ENCODE measurements at regions not wholly inside any gene's neighbourhood (a gene's known extent, or its start where the extent isn't known, plus 50 kb on each side); places are given as distances from the start of the nearest gene placed in this dataset.

- Mint-ChIP-seq H3K27ac (no peak overlapping the region), H3K9me3 (no peaks in the 10 kb centered on the region), H3K4me3 (no peak overlapping the region), H3K27me3 (no peaks in the 10 kb centered on the region), H3K36me3 (no peaks in the 10 kb centered on the region), H3K4me1 (ENCODE audit: low read depth in 2 of 2) (no peaks in the 10 kb centered on the region)
- DNase-seq (ENCODE audit: low spot score) (no peak), ATAC-seq (no peak)
Measured at GRCh38 chr12:24066865-24067264, 117.4 kb upstream of the SOX5 start.

DNA sequence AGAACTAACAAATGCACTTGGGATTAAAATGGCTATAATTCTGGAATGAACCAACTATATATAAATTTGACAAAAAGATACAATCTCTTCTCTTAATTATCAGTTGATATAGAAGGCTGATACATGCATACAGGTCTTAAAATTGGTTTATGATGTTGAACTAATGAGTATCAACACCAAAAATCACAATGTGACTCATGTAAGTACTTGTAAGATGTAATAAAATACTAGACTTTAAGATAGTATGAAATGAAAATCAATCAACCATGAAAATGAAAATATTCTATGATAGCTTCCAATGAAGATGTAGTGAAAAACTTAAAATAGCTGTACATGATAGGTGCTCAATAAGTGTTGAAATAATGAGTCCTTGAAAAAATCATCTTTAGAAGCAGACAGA lies 116.6 kb upstream of the SOX5 start:
- Mint-ChIP-seq H3K36me3 (no peaks in the 10 kb centered on the region), H3K27ac (no peak overlapping the region), H3K4me1 (ENCODE audit: low read depth in 2 of 2) (no peaks in the 10 kb centered on the region), H3K27me3 (no peaks in the 10 kb centered on the region), H3K9me3 (no peaks in the 10 kb centered on the region), H3K4me3 (no peak overlapping the region)
- DNase-seq (ENCODE audit: low spot score) = no peak
- ATAC-seq = no peak

DNA sequence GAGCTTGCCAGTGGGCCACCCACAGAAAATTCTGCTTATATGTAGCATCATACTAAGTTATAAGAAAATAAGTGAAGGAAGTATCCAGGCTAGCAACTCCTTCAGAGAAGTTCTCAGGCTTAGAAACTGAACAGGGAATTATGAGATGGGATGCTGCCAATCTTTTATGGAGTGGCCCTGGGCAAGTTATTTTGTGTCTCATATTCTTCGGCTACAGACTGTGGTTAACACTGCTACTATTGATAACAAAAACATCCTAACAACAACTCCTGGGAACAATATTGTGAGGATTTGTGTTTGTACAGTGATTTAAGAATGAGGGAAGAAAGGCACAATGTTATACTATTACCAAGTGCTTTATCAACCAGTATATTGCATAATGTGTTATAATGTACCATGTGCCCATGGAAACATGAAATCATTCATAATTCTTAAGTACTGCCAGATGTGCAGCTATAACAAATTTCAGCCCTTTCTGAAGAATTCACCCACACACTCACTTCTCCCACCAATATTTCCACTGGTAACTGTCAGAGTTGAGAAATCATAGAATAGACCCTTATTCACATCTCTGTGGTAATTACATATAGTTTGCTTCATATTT lies 113.3 kb upstream of the SOX5 start:
- DNase-seq (ENCODE audit: low spot score) (no peak), ATAC-seq (no peak)
- Mint-ChIP-seq H3K27ac (no peak overlapping the region), H3K4me3 (no peak overlapping the region), H3K27me3 (no peaks in the 10 kb centered on the region), H3K4me1 (ENCODE audit: low read depth in 2 of 2) (no peaks in the 10 kb centered on the region), H3K36me3 (no peaks in the 10 kb centered on the region), H3K9me3 (peaks cover 3% of the 10 kb centered on the region)

- DNase-seq (ENCODE audit: low spot score) = no peak
- H3K27me3 Mint-ChIP-seq = no peaks in the 10 kb centered on the region
- H3K36me3 Mint-ChIP-seq = no peaks in the 10 kb centered on the region
- peaks cover 3% of the 10 kb centered on the region for H3K9me3 Mint-ChIP-seq
- no peak overlapping the region for H3K27ac Mint-ChIP-seq
- no peaks in the 10 kb centered on the region for H3K4me1 Mint-ChIP-seq (ENCODE audit: low read depth in 2 of 2)
- no peak overlapping the region for H3K4me3 Mint-ChIP-seq
- ATAC-seq = no peak
Measured at GRCh38 chr12:24060089-24060488, 110.6 kb upstream of the SOX5 start.

DNA sequence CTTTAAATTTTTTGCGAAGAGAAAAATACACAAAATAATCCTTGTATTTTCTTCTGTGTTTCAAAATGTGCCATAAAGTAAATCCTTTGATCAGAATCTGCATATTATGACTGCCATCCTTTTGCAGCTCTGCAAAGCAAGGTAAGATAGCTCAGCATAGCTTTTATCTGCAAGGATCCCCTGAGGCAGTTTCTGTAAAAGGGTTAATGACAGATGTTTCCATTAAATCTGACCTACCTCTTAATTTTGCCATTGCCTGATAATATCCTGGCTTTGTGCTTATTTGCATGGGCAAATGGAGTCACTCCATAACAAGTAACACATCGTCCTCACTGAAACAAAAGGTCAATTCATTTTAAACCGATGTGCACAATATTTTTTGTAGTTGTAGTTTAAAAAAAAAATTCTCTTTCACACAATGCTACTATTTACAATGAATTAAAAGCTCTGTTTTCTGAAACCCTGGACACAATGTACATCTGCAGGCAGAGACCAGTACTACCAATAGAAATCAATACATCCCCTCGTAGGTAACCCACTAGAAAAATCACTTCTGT lies 108.5 kb upstream of the SOX5 start:
- H3K4me3 Mint-ChIP-seq = no peak overlapping the region
- H3K4me1 Mint-ChIP-seq (ENCODE audit: low read depth in 2 of 2) = no peaks in the 10 kb centered on the region
- no peaks in the 10 kb centered on the region for H3K36me3 Mint-ChIP-seq
- ATAC-seq = no peak
- H3K27ac Mint-ChIP-seq = no peak overlapping the region
- no peaks in the 10 kb centered on the region for H3K27me3 Mint-ChIP-seq
- peaks cover 7% of the 10 kb centered on the region for H3K9me3 Mint-ChIP-seq
- no peak for DNase-seq (ENCODE audit: low spot score)

- Mint-ChIP-seq H3K4me1 (ENCODE audit: low read depth in 2 of 2) (no peaks in the 10 kb centered on the region), H3K27me3 (no peaks in the 10 kb centered on the region), H3K9me3 (peaks cover 9% of the 10 kb centered on the region), H3K4me3 (no peak overlapping the region), H3K36me3 (no peaks in the 10 kb centered on the region), H3K27ac (no peak overlapping the region)
- DNase-seq (ENCODE audit: low spot score) = no peak
- ATAC-seq = no peak
Measured at GRCh38 chr12:24055747-24056146, 106.3 kb upstream of the SOX5 start.

- ATAC-seq (no peak), DNase-seq (ENCODE audit: low spot score) (no peak)
- H3K9me3 Mint-ChIP-seq = peaks cover 6% of the 10 kb centered on the region
- H3K4me1 Mint-ChIP-seq (ENCODE audit: low read depth in 2 of 2) = no peaks in the 10 kb centered on the region
- H3K36me3 Mint-ChIP-seq = no peaks in the 10 kb centered on the region
- H3K4me3 Mint-ChIP-seq = no peak overlapping the region
- H3K27ac Mint-ChIP-seq = no peak overlapping the region
- peaks cover 0 to 2% of the 10 kb centered on the region in 2 donors for H3K27me3 Mint-ChIP-seq
Measured at GRCh38 chr12:24054416-24054815, 104.9 kb upstream of the SOX5 start.

DNA sequence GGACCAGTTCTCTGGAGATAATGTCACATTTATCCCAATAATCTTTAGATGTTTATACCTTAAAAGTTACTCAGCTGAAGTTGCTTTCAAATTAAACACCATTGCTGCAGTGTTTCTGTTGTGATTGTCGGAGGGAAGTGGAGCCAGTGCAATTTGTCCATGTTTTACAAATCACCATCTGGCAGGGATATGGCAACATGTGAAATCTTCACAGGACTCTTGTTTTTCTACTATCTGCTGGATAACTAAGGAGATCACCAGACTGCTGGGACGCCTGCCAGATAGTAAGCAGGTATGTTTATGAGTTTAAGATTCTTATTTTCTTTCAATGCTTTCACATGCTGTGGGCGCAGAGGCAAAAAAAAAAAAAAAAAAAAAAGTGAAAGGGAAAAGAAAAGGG lies 100.3 kb upstream of the SOX5 start:
- Mint-ChIP-seq H3K9me3 (peaks cover 9% of the 10 kb centered on the region), H3K27me3 (peaks cover 0 to 2% of the 10 kb centered on the region in 2 donors), H3K4me3 (no peak overlapping the region), H3K4me1 (ENCODE audit: low read depth in 2 of 2) (peaks cover 2 to 5% of the 10 kb centered on the region in 2 donors), H3K27ac (no peak overlapping the region), H3K36me3 (no peaks in the 10 kb centered on the region)
- DNase-seq (ENCODE audit: low spot score) = no peak
- no peak for ATAC-seq

DNA sequence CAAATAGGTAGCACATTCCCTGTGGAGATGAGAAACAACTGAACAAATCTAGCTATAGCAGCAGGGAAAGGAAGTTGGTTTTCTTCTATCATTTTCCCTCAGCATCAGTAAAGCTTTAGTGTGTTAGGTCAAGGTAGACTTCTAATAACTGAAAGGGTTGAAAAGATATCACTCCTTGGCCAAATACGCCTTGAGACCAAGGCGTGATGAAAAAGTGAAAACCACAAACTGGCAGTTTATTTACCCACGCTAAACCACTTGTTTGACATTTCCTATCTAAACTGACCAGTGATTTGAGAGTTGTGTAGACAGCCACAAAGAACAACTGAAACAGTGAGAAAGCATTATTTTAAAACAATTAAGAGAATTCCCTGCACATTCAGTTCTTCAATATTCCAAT lies 99.6 kb upstream of the SOX5 start:
- DNase-seq (ENCODE audit: low spot score) (no peak), ATAC-seq (no peak)
- Mint-ChIP-seq H3K4me3 (no peak overlapping the region), H3K36me3 (no peaks in the 10 kb centered on the region), H3K9me3 (peaks cover 7% of the 10 kb centered on the region), H3K27ac (no peak overlapping the region), H3K4me1 (ENCODE audit: low read depth in 2 of 2) (peaks cover 2 to 5% of the 10 kb centered on the region in 2 donors), H3K27me3 (peaks cover 0 to 2% of the 10 kb centered on the region in 2 donors)

- peaks cover 7% of the 10 kb centered on the region for H3K9me3 Mint-ChIP-seq
- H3K4me1 Mint-ChIP-seq (ENCODE audit: low read depth in 2 of 2) = peaks cover 2 to 5% of the 10 kb centered on the region in 2 donors
- H3K36me3 Mint-ChIP-seq = no peaks in the 10 kb centered on the region
- no peak for DNase-seq (ENCODE audit: low spot score)
- peaks cover 0 to 2% of the 10 kb centered on the region in 2 donors for H3K27me3 Mint-ChIP-seq
- ATAC-seq = no peak
- no peak overlapping the region for H3K4me3 Mint-ChIP-seq
- no peak overlapping the region for H3K27ac Mint-ChIP-seq
Measured at GRCh38 chr12:24048446-24048845, 99.0 kb upstream of the SOX5 start.

- no peaks in the 10 kb centered on the region for H3K36me3 Mint-ChIP-seq
- peaks cover 4% of the 10 kb centered on the region for H3K9me3 Mint-ChIP-seq
- DNase-seq (ENCODE audit: low spot score) (no peak), ATAC-seq (no peak)
- H3K27me3 Mint-ChIP-seq = peaks cover 0 to 2% of the 10 kb centered on the region in 2 donors
- H3K4me3 Mint-ChIP-seq = no peak overlapping the region
- H3K27ac Mint-ChIP-seq = no peak overlapping the region
- peaks cover 2 to 5% of the 10 kb centered on the region in 2 donors for H3K4me1 Mint-ChIP-seq (ENCODE audit: low read depth in 2 of 2)
Measured at GRCh38 chr12:24047326-24047725, 97.9 kb upstream of the SOX5 start.

GRCh38 chr12:24045816-24046257 lies 96.4 kb upstream of the SOX5 start:
- Mint-ChIP-seq H3K27me3 (peaks cover 0 to 2% of the 10 kb centered on the region in 2 donors), H3K4me1 (ENCODE audit: low read depth in 2 of 2) (peaks cover 2 to 5% of the 10 kb centered on the region in 2 donors), H3K36me3 (no peaks in the 10 kb centered on the region), H3K9me3 (peaks cover 4% of the 10 kb centered on the region), H3K27ac (no peak overlapping the region), H3K4me3 (no peak overlapping the region)
- DNase-seq (ENCODE audit: low spot score) = no peak
- no peak for ATAC-seq

GRCh38 chr12:24044941-24045703 lies 95.7 kb upstream of the SOX5 start:
- Mint-ChIP-seq H3K4me1 (ENCODE audit: low read depth in 2 of 2) (peaks cover 2 to 5% of the 10 kb centered on the region in 2 donors), H3K36me3 (no peaks in the 10 kb centered on the region), H3K27me3 (peaks cover 0 to 2% of the 10 kb centered on the region in 2 donors), H3K27ac (no peak overlapping the region), H3K9me3 (peaks cover 4% of the 10 kb centered on the region), H3K4me3 (no peak overlapping the region)
- DNase-seq (ENCODE audit: low spot score) = no peak
- ATAC-seq = no peak

DNA sequence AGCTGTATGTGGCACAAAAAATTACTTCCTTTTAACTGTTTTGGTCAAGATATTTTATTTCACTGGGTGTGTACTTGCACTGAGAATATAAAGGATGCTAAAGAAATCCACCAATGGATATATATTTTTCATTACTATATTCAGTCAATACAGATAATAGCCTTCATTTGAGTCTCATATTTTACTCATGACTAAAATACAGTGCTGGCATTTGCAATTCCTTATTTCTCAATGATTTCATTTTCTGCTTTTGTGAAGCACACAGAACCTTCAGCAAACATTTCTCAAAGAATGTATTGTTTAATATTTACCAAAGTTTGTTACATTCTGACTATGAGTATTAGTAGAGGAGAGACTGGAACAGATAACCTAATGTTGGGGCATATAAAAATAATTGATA lies 93.2 kb upstream of the SOX5 start:
- Mint-ChIP-seq H3K27ac (no peak overlapping the region), H3K36me3 (no peaks in the 10 kb centered on the region), H3K27me3 (no peaks in the 10 kb centered on the region), H3K4me1 (ENCODE audit: low read depth in 2 of 2) (peaks cover 2 to 5% of the 10 kb centered on the region in 2 donors), H3K4me3 (no peak overlapping the region), H3K9me3 (peaks cover 4% of the 10 kb centered on the region)
- DNase-seq (ENCODE audit: low spot score) (no peak), ATAC-seq (no peak)

Data from natural killer cell treated with Interleukin-12 subunit alpha and Interleukin-12 subunit beta and Interleukin-15 and Interleukin-18, amount 100 ng/mL, for 72 hours (primary cell).